AG20443 (cell line): ENCODE measurements at regions not wholly inside any gene's neighbourhood (a gene's known extent, or its start where the extent isn't known, plus 50 kb on each side); places are given as distances from the start of the nearest gene placed in this dataset.
A peak's percentile ranks its signal among the peaks of the same experiment; 100 is the strongest.

Experiments used
- DNase-seq: peaks from one replicate; pipeline ENCODE4 v3.0.0; 2012; ENCODE audit warnings: low spot score, mixed read lengths

DNA sequence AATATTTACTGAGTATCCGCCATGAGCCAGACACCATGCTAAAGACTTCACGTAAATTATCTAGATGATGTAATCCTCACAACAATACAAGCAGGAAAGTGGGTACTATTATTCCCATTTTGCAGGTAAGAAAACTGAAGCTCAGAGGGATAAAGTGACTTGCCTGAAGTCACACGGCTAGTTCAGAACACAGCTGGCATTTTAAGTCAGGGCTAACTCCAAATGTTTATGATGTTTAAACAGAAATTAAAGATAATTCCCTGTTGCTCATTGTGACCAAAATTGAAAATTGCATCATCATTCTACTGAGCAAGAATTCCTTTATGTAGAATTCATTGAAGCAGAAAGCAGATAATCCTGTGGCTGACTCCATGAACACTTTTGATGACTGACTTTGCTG lies 71.3 kb upstream of the STXBP5 start:
- DNase-seq = peak; percentile 11

- DNase-seq = no peak
These were observed 70.5 kb upstream of the STXBP5 start for GRCh38 chr6:147133669-147134068.

DNA sequence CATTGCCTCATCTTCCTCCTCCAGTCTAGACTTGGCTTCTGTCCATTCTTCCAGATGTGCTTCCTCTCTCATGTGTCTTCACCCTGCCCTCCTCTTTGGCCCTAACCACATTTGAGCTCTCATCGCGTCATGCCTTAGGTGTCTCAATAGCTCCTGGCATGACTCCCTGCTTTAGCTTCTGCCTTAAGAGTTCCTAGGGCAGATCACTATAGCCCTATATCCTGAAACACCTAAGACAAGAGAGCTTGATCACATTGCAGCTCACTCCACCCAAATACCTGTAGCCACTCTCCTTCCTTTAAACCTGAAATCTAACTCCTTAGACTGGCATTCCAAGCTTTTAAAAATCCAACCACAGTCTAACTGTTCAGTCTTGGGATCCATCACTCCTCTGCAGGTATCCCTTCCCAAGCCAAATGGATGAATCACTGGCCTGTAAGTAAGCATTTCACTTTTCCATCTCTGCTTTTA lies 69.0 kb upstream of the STXBP5 start:
- DNase-seq = peak; percentile 79

GRCh38 chr6:147136057-147136456 lies 68.2 kb upstream of the STXBP5 start:
- no peak for DNase-seq

- DNase-seq = no peak
These were observed 66.2 kb upstream of the STXBP5 start for GRCh38 chr6:147137986-147138385.

- DNase-seq = no peak
These were observed 65.4 kb upstream of the STXBP5 start for GRCh38 chr6:147138835-147139234.

DNA sequence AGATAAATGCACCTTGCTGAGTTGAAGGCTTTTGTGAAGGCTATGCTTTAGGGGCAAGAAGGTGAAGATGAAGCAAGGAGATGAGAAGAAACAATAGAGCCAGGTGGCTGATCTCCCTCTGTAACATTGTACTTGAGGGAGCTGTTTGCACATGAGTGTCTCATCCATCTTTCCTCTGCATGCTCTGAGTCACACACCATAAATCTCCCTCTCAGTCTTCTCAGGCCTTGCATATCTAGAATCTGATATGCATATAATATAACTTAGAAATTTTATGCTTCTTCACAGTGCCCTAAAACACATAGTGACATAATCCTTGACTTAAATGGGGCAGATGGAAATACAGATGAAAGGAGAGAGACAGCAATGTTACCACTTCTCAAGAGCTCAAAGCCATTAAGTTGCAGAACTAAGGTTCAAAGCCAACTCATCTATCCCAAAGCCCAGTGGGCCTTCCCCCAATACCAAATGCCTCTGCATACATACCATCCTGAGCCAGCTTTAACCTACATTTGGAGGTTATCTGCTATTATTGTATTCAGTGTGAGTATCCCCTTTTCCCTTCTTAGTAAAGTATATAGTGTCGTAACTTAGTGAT lies 62.4 kb upstream of the STXBP5 start:
- DNase-seq = no peak

GRCh38 chr6:147142684-147143245 lies 61.5 kb upstream of the STXBP5 start:
- DNase-seq = no peak

GRCh38 chr6:147149092-147149491 lies 55.1 kb upstream of the STXBP5 start:
- DNase-seq = no peak

DNA sequence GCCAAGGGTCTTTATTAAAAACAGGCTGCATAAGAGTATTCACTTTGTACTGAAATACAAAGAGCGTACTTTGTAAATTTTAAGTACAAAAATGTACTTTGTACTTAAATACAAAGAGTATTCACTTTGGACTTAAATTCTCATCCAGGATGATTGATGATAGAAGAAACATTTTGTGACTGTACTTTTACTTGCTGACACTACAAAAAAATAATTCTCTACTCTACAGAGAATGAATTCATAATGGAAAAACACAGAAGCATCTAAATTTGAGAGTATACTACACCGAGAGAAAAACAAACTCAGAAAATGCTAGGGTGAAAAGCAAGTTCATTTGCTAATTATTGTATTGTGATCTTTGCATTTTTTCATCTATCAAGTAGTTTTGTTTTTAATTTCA lies 54.4 kb upstream of the STXBP5 start:
- no peak for DNase-seq

DNA sequence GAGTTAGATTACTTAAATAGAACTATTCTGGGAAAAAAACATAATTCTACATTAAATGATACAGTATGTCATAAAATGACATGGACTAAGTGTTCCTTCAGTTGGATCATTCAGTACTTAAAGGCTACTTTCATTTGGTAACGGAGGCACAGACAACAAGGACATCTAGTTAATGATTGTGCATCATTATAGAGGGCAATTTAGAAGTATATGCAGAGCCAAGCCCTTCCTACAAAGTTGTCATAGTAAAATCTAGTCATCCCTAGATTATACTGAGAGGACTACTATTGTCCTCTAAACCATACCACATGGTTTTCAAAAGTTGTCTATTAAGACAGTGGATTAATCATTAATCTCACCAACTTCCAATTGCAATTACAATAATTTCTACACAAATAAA lies 53.9 kb upstream of the STXBP5 start:
- DNase-seq = no peak
